Urinary bladder (tissue), 3 donors: ENCODE measurements at regions not wholly inside any gene's neighbourhood (a gene's known extent, or its start where the extent isn't known, plus 50 kb on each side); places are given as distances from the start of the nearest gene placed in this dataset.

Experiments used
- DNase-seq: peaks from one replicate; pipeline ENCODE4 v3.0.0-alpha.2; 2015; ENCODE audit errors: extremely low spot score
- H3K27ac ChIP-seq: one replicate; pipeline ENCODE4 v1.5.1; 2013; ENCODE audit warnings: low read depth, mild to moderate bottlenecking, moderate library complexity
- H3K36me3 ChIP-seq: one replicate; pipeline ENCODE4 v1.6.1; 2013; ENCODE audit warnings: mild to moderate bottlenecking, moderate library complexity; ENCODE audit not compliant: insufficient read depth
- H3K4me1 ChIP-seq: one replicate; pipeline ENCODE4 v1.6.1; 2013; ENCODE audit warnings: mild to moderate bottlenecking, moderate library complexity; ENCODE audit not compliant: insufficient read depth
- H3K4me3 ChIP-seq: one replicate; pipeline ENCODE4 v1.5.1; 2013; ENCODE audit warnings: low read depth, low read length
- WGBS: extraction: QIAGEN DNeasy Blood & Tissue Kit; methylation state at CpG from one replicate; pipeline ENCODE4 v1.1.7; 2013; 5-methylcytosine and 5-hydroxymethylcytosine counted together
- donor health status: healthy with polysubstance abuse.
- donor health status: healthy.

DNA sequence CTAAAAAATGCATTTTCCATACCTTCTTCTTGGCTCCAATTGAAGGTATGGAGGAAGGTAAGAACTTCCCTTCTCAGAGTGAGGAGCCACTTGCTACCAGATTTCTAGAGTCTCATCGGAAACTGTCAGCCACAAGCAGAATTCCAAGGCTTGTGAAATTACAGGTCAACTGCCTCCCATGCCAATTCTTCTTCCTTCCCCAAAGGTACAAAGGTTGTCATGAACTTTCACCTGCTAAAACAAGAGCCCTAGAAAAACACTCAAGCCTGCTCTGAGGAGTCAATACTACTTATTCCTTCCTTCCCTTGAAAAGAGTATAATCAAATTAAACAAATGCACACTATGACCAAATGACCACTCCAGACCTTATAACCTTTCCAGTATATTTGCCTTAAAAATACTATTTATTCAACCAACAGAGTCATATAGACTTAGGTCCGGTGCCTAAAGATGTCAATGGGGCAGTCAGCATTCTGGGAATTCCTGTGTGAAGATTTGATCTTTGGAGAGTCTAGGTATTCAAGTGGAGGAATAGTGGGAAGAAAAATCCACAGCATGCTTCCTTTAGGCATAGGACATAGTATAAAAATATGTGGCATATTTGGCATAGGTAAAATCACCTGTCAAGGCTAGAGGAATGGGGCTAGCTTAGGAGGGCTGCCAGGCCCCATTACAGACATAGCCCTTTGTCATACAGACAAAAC, 539.3 kb downstream of the LIG4 start:
- no peak for DNase-seq
- Histone ChIP-seq H3K4me1 (no peaks in the 10 kb centered on the region), H3K36me3 (no peaks in the 10 kb centered on the region), H3K27ac (no peak overlapping the region), H3K4me3 (no peak overlapping the region)
- WGBS = 90% methylated on average over 2 of the region's 2 CpGs

DNA sequence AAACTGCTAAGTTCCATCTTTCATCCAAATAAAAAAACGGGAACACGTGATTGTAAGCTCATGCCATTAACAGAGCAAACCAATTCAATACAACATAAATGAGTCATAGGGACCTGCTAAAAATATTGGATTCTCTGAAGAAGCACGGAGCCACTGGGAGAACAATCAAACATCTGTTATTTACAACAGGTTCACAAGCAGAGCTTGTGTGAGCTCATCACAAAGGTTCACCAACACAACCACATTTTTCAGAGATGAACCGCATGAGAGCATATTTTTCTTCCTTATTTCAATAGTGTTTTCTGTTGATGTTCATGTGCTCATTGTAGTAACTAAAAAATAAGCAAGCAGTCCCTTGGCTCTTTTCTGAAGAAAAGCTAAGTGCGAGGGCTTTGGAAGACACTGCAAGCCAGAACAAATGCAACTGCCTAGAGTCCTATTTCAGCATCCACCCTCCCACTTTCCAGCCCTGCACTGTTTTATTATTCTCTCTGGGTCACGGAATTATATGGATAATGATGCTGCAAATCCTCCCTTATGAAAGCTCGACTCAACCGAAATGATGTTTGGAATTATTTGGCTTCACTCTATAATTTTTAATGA, 545.8 kb downstream of the LIG4 start:
- 64% methylated on average over 8 of the region's 8 CpGs for WGBS
- H3K36me3 ChIP-seq = no peaks in the 10 kb centered on the region
- no peak overlapping the region for H3K4me3 ChIP-seq
- H3K27ac ChIP-seq = no peak overlapping the region
- no peaks in the 10 kb centered on the region for H3K4me1 ChIP-seq
- no peak for DNase-seq

DNA sequence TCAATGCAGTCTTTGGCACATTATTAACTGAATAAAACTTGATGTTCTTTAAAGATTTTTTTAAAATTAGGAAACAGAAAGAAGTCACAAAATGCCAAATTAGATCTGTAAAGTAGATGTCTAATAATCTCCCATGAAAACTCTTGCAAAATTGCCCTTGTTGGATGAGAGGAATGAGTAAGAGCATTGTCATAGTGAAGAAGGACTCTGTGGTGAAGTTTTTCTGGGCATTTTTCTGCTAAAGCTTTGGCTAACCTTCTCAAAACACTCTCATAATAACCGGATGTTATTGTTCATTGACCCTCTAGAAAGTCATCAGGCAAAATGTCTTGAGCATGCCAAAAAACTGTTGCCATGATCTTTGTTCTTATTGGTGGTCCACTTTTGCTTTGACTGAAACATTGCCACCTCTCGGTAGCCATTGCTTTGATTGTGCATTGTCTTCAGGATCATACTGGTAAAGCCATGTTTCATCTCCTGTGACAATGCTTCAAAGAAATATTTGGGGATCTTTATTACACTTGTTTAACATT, 549.3 kb downstream of the LIG4 start:
- H3K36me3 ChIP-seq = no peaks in the 10 kb centered on the region
- no peak overlapping the region for H3K27ac ChIP-seq
- DNase-seq = no peak
- WGBS = 87% methylated on average over 2 of the region's 2 CpGs
- H3K4me1 ChIP-seq = no peaks in the 10 kb centered on the region
- H3K4me3 ChIP-seq = no peak overlapping the region

DNA sequence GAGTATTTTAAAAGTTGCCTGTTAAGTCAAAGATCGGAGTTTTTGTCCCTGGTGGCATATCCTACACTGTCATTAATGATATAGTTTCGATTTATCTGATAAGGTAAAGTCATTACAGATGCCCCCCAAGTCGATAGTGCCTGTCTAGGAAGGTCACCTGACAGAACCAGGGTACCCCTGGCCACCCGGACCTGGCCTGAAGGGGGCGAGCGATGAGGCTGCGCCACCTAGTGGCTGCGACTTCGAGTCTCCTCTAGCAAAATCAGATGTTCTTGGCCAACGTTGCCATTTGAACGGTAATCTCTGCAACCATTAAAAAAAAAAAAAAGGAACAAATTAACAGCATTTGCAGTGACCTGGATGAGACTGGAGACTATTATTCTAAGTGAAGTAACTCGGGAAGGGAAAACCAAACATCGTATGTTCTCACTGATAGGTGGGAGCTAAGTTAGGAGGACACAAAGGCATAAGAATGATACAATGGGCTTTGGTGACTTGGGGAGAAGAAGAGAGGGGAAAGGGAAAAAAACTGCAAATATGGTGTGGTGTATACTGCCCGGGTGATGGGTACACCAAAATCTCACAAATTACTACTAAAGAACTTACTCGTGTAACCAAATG, 565.1 kb downstream of the LIG4 start:
- no peak overlapping the region for H3K27ac ChIP-seq
- no peak overlapping the region for H3K4me3 ChIP-seq
- no peaks in the 10 kb centered on the region for H3K4me1 ChIP-seq
- no peaks in the 10 kb centered on the region for H3K36me3 ChIP-seq
- no peak for DNase-seq
- 22% methylated on average over 15 of the region's 15 CpGs for WGBS

DNA sequence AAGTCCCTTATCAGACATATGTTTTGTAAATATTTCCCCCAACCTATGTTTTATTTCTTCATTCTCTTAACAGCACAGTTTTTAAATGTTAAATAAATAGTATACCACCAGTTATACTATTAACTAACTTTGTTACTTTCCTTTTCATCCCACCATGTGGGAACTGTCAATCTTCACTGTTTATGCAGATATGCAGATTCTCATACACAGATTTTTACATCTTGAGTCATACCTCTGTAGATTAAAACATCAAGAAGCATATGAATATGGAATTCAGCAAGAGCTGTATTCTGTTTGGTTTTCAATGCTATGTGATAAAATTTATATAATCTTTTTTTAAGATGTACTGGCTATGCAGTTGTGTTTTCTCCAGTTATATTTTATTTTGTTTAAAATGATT, 566.3 kb downstream of the LIG4 start:
- Histone ChIP-seq H3K36me3 (no peaks in the 10 kb centered on the region), H3K4me1 (no peaks in the 10 kb centered on the region), H3K27ac (no peak overlapping the region), H3K4me3 (no peak overlapping the region)
- DNase-seq = no peak

DNA sequence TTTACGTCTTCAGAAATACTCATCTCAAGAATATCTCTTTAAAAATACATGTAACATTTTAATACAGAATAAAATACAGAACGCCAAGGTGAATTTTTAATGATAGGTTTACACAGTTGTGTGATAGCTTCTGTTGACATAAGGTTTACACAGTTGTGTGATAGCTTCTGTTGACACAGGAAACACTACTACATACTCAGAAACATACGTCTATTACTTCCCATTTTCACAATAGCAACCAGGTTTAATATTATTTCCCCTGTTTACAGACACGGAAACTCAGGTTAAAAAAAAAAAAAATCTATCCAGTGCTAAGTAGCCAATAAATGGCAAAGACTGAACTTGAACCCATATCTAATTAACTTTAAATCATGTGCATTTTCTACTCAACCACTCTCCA, 571.2 kb downstream of the LIG4 start:
- Histone ChIP-seq H3K4me3 (no peak overlapping the region), H3K27ac (no peak overlapping the region), H3K36me3 (no peaks in the 10 kb centered on the region), H3K4me1 (no peaks in the 10 kb centered on the region)
- DNase-seq = no peak
- WGBS = 75% methylated on average over 4 of the region's 4 CpGs

DNA sequence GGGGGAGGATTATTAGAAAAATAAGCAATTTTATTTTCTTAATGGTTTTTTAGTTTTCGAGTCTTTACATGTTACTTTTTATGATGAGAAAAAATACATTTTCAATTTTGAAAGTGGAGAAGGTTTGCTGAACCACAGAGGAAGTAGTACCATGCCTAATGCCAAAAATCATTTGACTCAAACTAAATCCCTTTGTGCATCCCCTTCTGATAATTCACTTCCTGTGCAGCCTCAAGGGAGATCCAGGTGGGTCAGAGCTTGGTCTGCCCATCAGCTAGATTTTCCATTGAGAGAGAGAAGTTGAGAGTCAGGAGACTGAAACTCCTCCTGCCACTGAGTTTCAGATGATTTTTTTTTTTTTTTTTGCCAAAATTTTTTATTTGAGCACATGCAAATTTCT, 571.7 kb downstream of the LIG4 start:
- Histone ChIP-seq H3K4me3 (no peak overlapping the region), H3K27ac (no peak overlapping the region), H3K36me3 (no peaks in the 10 kb centered on the region), H3K4me1 (no peaks in the 10 kb centered on the region)
- DNase-seq = no peak
- 94% methylated on average over 1 of the region's 1 CpG for WGBS

DNA sequence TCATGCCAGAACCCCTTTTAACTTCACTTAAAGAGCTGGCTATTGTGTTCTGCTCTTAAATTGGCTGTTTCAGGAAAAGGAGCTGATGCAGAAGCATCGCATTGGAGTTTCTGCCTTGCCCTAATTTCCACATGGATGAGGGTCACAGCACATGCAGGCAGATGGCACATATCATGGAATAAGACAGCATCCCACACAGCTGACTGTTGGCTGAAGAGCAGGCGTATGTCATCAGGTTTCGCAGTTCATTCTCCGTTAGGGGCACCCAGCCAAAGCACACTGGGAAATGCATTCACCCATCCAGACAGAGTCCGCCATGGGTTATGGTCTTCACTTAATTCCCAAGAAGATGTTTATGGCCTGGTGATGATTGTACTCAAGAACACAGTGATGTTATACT, 572.5 kb downstream of the LIG4 start:
- Histone ChIP-seq H3K27ac (no peak overlapping the region), H3K36me3 (no peaks in the 10 kb centered on the region), H3K4me1 (no peaks in the 10 kb centered on the region), H3K4me3 (no peak overlapping the region)
- WGBS = 56% methylated on average over 5 of the region's 5 CpGs
- DNase-seq = no peak

DNA sequence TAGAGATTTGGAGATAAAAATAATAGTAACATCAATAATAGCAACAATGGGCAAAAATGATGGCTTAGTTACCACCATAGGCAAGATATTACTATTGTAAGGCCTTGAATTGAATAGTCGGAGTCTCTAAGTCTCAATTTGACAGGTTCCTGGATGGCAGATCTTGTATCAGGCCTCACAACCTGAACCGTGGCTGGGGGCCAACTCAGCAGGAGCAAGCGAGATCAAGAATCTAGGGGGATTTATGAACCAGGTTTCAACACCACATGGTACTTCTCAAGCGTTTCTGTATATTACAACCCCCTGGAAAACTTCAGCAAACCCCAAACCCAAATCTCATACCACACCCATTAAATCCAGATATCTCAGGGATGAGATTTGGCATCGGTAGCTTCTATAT, 573.8 kb downstream of the LIG4 start:
- no peak for DNase-seq
- Histone ChIP-seq H3K36me3 (no peaks in the 10 kb centered on the region), H3K4me3 (no peak overlapping the region), H3K4me1 (no peaks in the 10 kb centered on the region), H3K27ac (no peak overlapping the region)
- 70% methylated on average over 5 of the region's 5 CpGs for WGBS

DNA sequence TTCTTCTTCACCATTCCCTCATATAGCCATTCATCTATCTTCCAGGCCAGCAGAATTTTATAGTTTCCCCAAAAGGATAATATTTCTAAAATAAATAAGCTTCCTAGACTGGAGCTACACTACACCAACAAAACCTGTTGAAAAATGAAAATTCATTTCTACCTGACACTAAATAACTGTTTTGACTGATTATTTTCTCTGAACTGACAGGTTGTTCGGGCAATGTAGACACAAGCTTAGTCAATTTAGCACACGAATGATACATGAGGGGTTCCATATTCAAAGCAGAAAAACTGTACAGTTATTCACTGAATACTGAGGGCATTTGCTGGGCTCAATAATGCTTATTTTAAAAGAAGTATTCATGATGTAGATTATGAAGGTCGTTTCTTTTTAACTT, 589.7 kb downstream of the LIG4 start:
- no peak for DNase-seq
- Histone ChIP-seq H3K4me1 (no peaks in the 10 kb centered on the region), H3K4me3 (no peak overlapping the region), H3K36me3 (no peaks in the 10 kb centered on the region), H3K27ac (no peak overlapping the region)
- WGBS = 79% methylated on average over 3 of the region's 3 CpGs

DNA sequence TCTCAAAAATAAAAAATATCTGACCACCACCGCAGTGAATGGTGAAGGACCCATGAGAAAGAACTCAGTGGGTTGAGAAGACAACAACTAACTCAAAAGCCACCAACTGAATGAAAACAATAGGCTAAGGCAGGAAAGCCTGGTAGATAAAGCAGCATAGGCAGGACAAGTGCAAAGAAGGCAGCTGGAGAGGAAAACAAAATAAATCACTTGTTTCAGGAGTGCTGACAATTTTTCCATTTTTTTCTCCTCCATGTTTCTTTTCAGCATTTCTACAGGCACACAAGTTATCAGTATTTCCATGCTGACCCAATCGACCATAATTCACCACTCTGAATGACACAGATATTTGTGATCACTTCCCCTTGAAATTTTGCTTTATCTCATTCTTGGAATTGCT, 597.8 kb downstream of the LIG4 start:
- H3K4me1 ChIP-seq = no peaks in the 10 kb centered on the region
- H3K4me3 ChIP-seq = no peak overlapping the region
- no peaks in the 10 kb centered on the region for H3K36me3 ChIP-seq
- 67% methylated on average over 2 of the region's 2 CpGs for WGBS
- H3K27ac ChIP-seq = no peak overlapping the region
- no peak for DNase-seq

DNA sequence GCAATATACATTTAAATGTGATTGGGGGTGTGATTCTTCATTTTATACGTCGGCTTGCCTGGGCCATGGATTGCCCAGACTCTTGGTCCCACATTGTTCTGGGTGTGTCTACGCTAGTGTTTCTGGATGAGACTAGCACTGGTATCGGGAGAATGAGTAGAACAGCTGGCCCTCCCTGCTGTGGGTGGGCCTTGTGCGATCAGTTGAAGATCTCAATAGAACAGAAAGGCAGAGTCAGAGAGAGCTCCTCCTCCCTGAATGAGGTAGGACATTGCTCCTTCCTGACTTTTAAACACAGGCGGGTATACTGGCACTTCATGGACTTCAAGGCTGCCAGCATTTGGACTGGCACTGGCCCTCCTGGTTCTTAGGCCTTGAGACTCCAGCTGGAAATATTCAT, 603.0 kb downstream of the LIG4 start:
- H3K4me3 ChIP-seq = no peak overlapping the region
- no peak for DNase-seq
- 95% methylated on average over 6 of the region's 6 CpGs for WGBS
- no peaks in the 10 kb centered on the region for H3K36me3 ChIP-seq
- H3K4me1 ChIP-seq = no peaks in the 10 kb centered on the region
- no peak overlapping the region for H3K27ac ChIP-seq

DNA sequence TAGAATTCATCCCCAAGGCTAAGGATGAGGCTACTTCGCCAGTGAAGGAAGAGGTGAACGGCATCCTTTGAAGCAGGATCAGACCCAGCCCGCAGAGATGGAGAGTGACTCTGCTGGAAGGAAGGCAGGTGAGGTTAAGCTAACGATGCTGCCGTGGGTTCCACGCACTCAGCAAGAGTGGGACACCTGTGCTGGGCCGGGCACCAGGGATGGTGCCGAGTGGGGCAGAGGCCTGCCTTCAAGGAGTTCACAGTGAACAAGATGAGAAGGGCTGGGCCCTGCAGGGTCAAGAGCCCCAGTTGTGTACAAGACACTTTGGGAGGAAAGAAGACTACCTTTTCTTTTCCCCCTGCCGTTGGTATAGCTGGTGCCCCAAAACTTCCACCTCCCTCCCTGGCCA, 606.6 kb downstream of the LIG4 start:
- H3K36me3 ChIP-seq = no peaks in the 10 kb centered on the region
- DNase-seq = no peak
- H3K4me3 ChIP-seq = no peak overlapping the region
- no peak overlapping the region for H3K27ac ChIP-seq
- H3K4me1 ChIP-seq = no peaks in the 10 kb centered on the region
- 94% methylated on average over 9 of the region's 9 CpGs for WGBS

DNA sequence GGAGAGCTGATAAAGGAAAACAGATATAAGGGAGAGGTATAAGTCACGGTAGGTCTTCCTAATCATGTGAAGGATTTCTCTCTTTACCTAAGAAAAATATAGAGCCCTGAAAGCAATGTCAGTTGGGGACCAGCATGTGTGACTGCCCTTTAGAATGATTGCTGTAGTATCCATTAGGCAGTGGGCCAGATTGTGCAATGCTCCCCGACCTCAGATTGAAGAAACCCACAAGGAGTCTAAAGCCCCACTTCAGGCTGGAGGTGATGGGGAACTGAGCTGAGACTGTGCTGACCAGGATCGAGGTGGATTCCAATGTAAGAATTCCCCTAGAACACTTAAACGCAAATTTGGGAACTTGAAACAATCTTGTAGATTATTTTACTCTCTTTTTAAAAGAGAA, 614.4 kb downstream of the LIG4 start:
- H3K27ac ChIP-seq = no peak overlapping the region
- WGBS = 83% methylated on average over 4 of the region's 4 CpGs

More for the DNA sequence above, 614.4 kb downstream of the LIG4 start:
- peaks cover 2% of the 10 kb centered on the region for H3K36me3 ChIP-seq
- H3K4me1 ChIP-seq = no peaks in the 10 kb centered on the region
- DNase-seq = no peak
- no peak overlapping the region for H3K4me3 ChIP-seq
